PC-3 (cell line): ENCODE measurements at regions not wholly inside any gene's neighbourhood (a gene's known extent, or its start where the extent isn't known, plus 50 kb on each side); places are given as distances from the start of the nearest gene placed in this dataset.

ENCODE experiments used
- CTCF ChIP-seq: fragments of 300-600 bp; sonication (generic); conservative IDR thresholded peaks from 2 replicates; pipeline ENCODE4 v1.5.1; 2017; ENCODE audit warnings: antibody characterized with exemption, low read depth, mild to moderate bottlenecking, low read length
- EZH2 ChIP-seq: fragments of 300-600 bp; sonication (generic); IDR thresholded peaks from one replicate; pipeline ENCODE4 v1.6.1; 2017; ENCODE audit warnings: antibody characterized with exemption, mild to moderate bottlenecking, low read length; ENCODE audit not compliant: unreplicated experiment
- EZH2phosphoT487 ChIP-seq: fragments of 300-600 bp; sonication (generic); IDR thresholded peaks from 2 replicates; pipeline ENCODE4 v1.6.1; 2018; ENCODE audit warnings: mild to moderate bottlenecking, antibody characterized with exemption, low read length, borderline replicate concordance

DNA sequence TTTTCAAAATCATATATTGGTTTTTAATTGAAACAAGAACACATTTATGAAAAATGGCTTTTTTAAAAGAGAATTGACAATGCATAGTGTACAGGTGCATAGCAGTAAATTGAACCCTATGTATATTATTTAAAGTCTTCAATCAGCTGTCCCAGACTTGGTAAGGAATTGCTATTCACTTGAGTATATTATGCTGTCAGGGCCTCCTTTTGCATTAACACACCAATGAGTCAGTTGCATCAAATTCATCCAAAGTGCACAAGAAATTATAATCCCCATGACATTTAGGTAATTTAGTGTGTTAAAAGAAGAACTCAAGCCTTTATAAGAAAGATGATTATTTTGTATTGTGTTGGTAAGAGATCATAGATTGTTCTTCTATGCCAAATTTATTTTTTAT lies 748.8 kb upstream of the RIOK2 start:
- TF ChIP-seq CTCF (no peak), EZH2 (no peak), EZH2phosphoT487 (no peak)
